Ovary (tissue), 7 donors: ENCODE measurements at regions not wholly inside any gene's neighbourhood (a gene's known extent, or its start where the extent isn't known, plus 50 kb on each side); places are given as distances from the start of the nearest gene placed in this dataset.
"Not testable (repeated sequence)": the region's sequence is repeated elsewhere in the genome, so short reads cannot be mapped to it uniquely, and the experiment has no call there.

Source experiments
- DNase-seq, 5 donors: peaks; one replicate each; pipeline ENCODE4 v3.0.0-alpha.2; 2019 to 2020
- H3K27ac ChIP-seq, 2 donors: fragments of 200-600 bp; one replicate each; pipeline versions ENCODE4 v1.5.1 to v1.8.0; 2019 to 2022
- H3K27me3 ChIP-seq: fragments of 200-600 bp; one replicate; pipeline ENCODE4 v1.8.0; 2022
- H3K36me3 ChIP-seq: fragments of 200-600 bp; sonication (generic); one replicate; pipeline ENCODE4 v1.5.1; 2019
- H3K4me1 ChIP-seq: one replicate; pipeline ENCODE4 v1.8.1; 2013; ENCODE audit warnings: mild to moderate bottlenecking, moderate library complexity; ENCODE audit not compliant: insufficient read depth
- H3K4me3 ChIP-seq: fragments of 200-600 bp; sonication (generic); one replicate; pipeline ENCODE4 v1.5.1; 2017
- H3K9me3 ChIP-seq, 2 donors: fragments of 200-600 bp in 1 of 2; sonication (generic) in 1 of 2; one replicate each; pipeline versions ENCODE4 v1.5.1 to v1.8.1; 2013 to 2019; ENCODE audit warnings: mild to moderate bottlenecking in 1 of 2, moderate library complexity in 1 of 2
- WGBS, 3 donors: extraction: QIAGEN DNeasy Blood & Tissue Kit in 1 of 3; methylation state at CpG; one replicate each; pipeline versions ENCODE4 v1.1.5 to v1.1.7; 2013 to 2017; 5-methylcytosine and 5-hydroxymethylcytosine counted together
- intact Hi-C, 4 donors: fragments of 100-400 bp; cut with DNase I; formaldehyde crosslinking; loops; one replicate each; pipeline versions ENCODE4 v1.11.0 to v1.15.1; 2022 to 2023
- donor health status: DM: no; HTN: no; CAD: no; lungs with moderate emphysema.
- donor health status: DM: no; HTN: no; CAD: no.
- donor health status: Bipolar disorder and iron deficiency.
- donor health status: DM: no; HTN: no; CAD: no.
- donor health status: DM: yes; HTN: yes; CAD: no.

- intact Hi-C loops, H3K36me3 ChIP-seq, DNase-seq, H3K27me3 ChIP-seq, H3K9me3 ChIP-seq, H3K4me3 ChIP-seq, H3K27ac ChIP-seq, H3K4me1 ChIP-seq: not testable (repeated sequence)
- WGBS, 3 donors: no CpG with 5 or more reads among the region's 28 CpGs
Measured at GRCh38 chrX:3914813-3915212, 201.4 kb upstream of the PRKX start.

- intact Hi-C loops, H3K27ac ChIP-seq: not testable (repeated sequence)
- no CpG with 5 or more reads among the region's 13 CpGs for WGBS, 3 donors
Measured at GRCh38 chrX:3914059-3914458, 200.6 kb upstream of the PRKX start.

GRCh38 chrX:3911012-3911411, 197.6 kb upstream of the PRKX start:
- H3K36me3 ChIP-seq, H3K9me3 ChIP-seq, intact Hi-C loops, H3K27me3 ChIP-seq, DNase-seq, H3K4me3 ChIP-seq, H3K4me1 ChIP-seq, H3K27ac ChIP-seq: not testable (repeated sequence)
- WGBS, 3 donors: no CpG with 5 or more reads among the region's 6 CpGs

More at GRCh38 chrX:3914059-3914458, 200.6 kb upstream of the PRKX start:
- H3K36me3 ChIP-seq, H3K9me3 ChIP-seq, H3K4me3 ChIP-seq, H3K4me1 ChIP-seq, H3K27me3 ChIP-seq, DNase-seq: not testable (repeated sequence)

GRCh38 chrX:3910611-3911010, 197.2 kb upstream of the PRKX start:
- H3K9me3 ChIP-seq, H3K4me1 ChIP-seq, H3K36me3 ChIP-seq, intact Hi-C loops, H3K27ac ChIP-seq, H3K27me3 ChIP-seq, DNase-seq, H3K4me3 ChIP-seq: not testable (repeated sequence)
- WGBS, 3 donors: no CpG with 5 or more reads among the region's 5 CpGs

GRCh38 chrX:3905522-3906258, 192.2 kb upstream of the PRKX start:
- WGBS, 3 donors: no CpG with 5 or more reads among the region's 19 CpGs
- H3K4me1 ChIP-seq, DNase-seq, H3K4me3 ChIP-seq, H3K27ac ChIP-seq, intact Hi-C loops, H3K36me3 ChIP-seq, H3K9me3 ChIP-seq, H3K27me3 ChIP-seq: not testable (repeated sequence)

- H3K36me3 ChIP-seq, DNase-seq, H3K9me3 ChIP-seq, intact Hi-C loops, H3K4me3 ChIP-seq, H3K4me1 ChIP-seq, H3K27me3 ChIP-seq, H3K27ac ChIP-seq: not testable (repeated sequence)
- WGBS, 3 donors: 100% methylated on average over 2 of the region's 11 CpGs; no CpG with 5 or more reads in 2 of the 3 donors
Measured at GRCh38 chrX:3902222-3902621, 188.8 kb upstream of the PRKX start.

- no CpG with 5 or more reads among the region's 4 CpGs for WGBS, 3 donors
- H3K4me1 ChIP-seq, intact Hi-C loops: not testable (repeated sequence)
Measured at GRCh38 chrX:3896755-3897154, 183.3 kb upstream of the PRKX start.

GRCh38 chrX:3882553-3882920, 169.1 kb upstream of the PRKX start:
- H3K27me3 ChIP-seq, DNase-seq, H3K4me3 ChIP-seq, H3K9me3 ChIP-seq, H3K36me3 ChIP-seq, intact Hi-C loops, H3K27ac ChIP-seq, H3K4me1 ChIP-seq: not testable (repeated sequence)
- 38 to 70% methylated on average over 1 of the region's 5 CpGs; no CpG with 5 or more reads in 1 of the 3 donors for WGBS, 3 donors

More at GRCh38 chrX:3896755-3897154, 183.3 kb upstream of the PRKX start:
- not testable (repeated sequence) for H3K36me3 ChIP-seq, H3K9me3 ChIP-seq, H3K4me3 ChIP-seq, DNase-seq, H3K27me3 ChIP-seq, H3K27ac ChIP-seq

- no CpG with 5 or more reads among the region's 91 CpGs for WGBS, 3 donors
- intact Hi-C loops, H3K27me3 ChIP-seq, H3K4me3 ChIP-seq, H3K9me3 ChIP-seq, H3K27ac ChIP-seq, H3K36me3 ChIP-seq, H3K4me1 ChIP-seq, DNase-seq: not testable (repeated sequence)
Measured at GRCh38 chrX:3881898-3882552, 168.6 kb upstream of the PRKX start.

GRCh38 chrX:3881255-3881895, 167.9 kb upstream of the PRKX start:
- H3K4me3 ChIP-seq, H3K36me3 ChIP-seq, H3K9me3 ChIP-seq, H3K27ac ChIP-seq, H3K27me3 ChIP-seq, intact Hi-C loops, DNase-seq, H3K4me1 ChIP-seq: not testable (repeated sequence)
- WGBS, 3 donors: no CpG with 5 or more reads among the region's 63 CpGs

- H3K27me3 ChIP-seq, H3K4me3 ChIP-seq, intact Hi-C loops, DNase-seq, H3K27ac ChIP-seq, H3K4me1 ChIP-seq, H3K36me3 ChIP-seq, H3K9me3 ChIP-seq: not testable (repeated sequence)
- WGBS, 3 donors: no CpG with 5 or more reads among the region's 28 CpGs
Measured at GRCh38 chrX:3876393-3876792, 162.9 kb upstream of the PRKX start.

GRCh38 chrX:3875638-3876037, 162.2 kb upstream of the PRKX start:
- H3K9me3 ChIP-seq, H3K4me1 ChIP-seq, H3K36me3 ChIP-seq, intact Hi-C loops, DNase-seq, H3K27me3 ChIP-seq, H3K4me3 ChIP-seq, H3K27ac ChIP-seq: not testable (repeated sequence)
- no CpG with 5 or more reads among the region's 12 CpGs for WGBS, 3 donors
